Stomach (tissue), 8 donors: ENCODE measurements at regions not wholly inside any gene's neighbourhood (a gene's known extent, or its start where the extent isn't known, plus 50 kb on each side); places are given as distances from the start of the nearest gene placed in this dataset.

Experiments
- DNase-seq, 2 donors: peaks; one replicate each; pipeline versions ENCODE4 v3.0.0 to v3.0.0-alpha.2; 2013 to 2019
- H3K27ac ChIP-seq, 5 donors: fragments of 200-600 bp in 4 of 5; sonication (generic) in 4 of 5; one replicate each; pipeline ENCODE4 v1.5.1; 2013 to 2019; ENCODE audit warnings: mild to moderate bottlenecking in 1 of 5, moderate library complexity in 1 of 5
- H3K27me3 ChIP-seq, 3 donors: fragments of 200-600 bp; sonication (generic); one replicate each; pipeline ENCODE4 v1.5.1; 2017 to 2019; ENCODE audit warnings: mixed run types in 1 of 3
- H3K36me3 ChIP-seq, 4 donors: fragments of 200-600 bp; sonication (generic); 1 replicate in 3 of 4; 2 replicates in 1 of 4; pipeline ENCODE4 v1.5.1; 2016 to 2019
- H3K4me1 ChIP-seq, 4 donors: fragments of 200-600 bp; sonication (generic); one replicate each; pipeline ENCODE4 v1.5.1; 2016 to 2019
- H3K4me3 ChIP-seq, 4 donors: fragments of 200-600 bp; sonication (generic) in 3 of 4; one replicate each; pipeline ENCODE4 v1.5.1; 2016 to 2019; ENCODE audit warnings: mild to moderate bottlenecking in 1 of 4
- H3K9me3 ChIP-seq, 4 donors: fragments of 200-600 bp; sonication (generic); one replicate each; pipeline ENCODE4 v1.5.1; 2016 to 2019
- CTCF ChIP-seq, 7 experiments: fragments of 450-650 bp in 4 of 7; fragments of 200-600 bp in 3 of 7; sonication (generic) in 3 of 7; IDR thresholded peaks; one replicate each; pipeline ENCODE4 v1.5.1; 2016 to 2019; ENCODE audit warnings: antibody characterized with exemption in 7 of 7, control low read depth in 2 of 7, mild to moderate bottlenecking in 1 of 7
- EP300 ChIP-seq: sonication (generic); formaldehyde crosslinking; IDR thresholded peaks from one replicate; pipeline ENCODE4 v1.6.1; 2017; ENCODE audit warnings: antibody characterized with exemption
- POLR2A ChIP-seq, 4 donors: fragments of 450-650 bp; IDR thresholded peaks; one replicate each; pipeline ENCODE4 v1.6.1; 2016; ENCODE audit warnings: antibody characterized with exemption in 4 of 4, control low read depth in 2 of 4, mild to moderate bottlenecking in 1 of 4, moderate library complexity in 1 of 4
- POLR2AphosphoS5 ChIP-seq, 3 donors: sonication (generic); formaldehyde crosslinking; IDR thresholded peaks; one replicate each; pipeline ENCODE4 v1.6.1; 2016; ENCODE audit warnings: antibody characterized with exemption in 3 of 3
- WGBS, 5 donors: extraction: QIAGEN DNeasy Blood & Tissue Kit in 3 of 5; methylation state at CpG; one replicate each; pipeline versions ENCODE4 v1.1.5 to v1.1.7; 2013 to 2018; 5-methylcytosine and 5-hydroxymethylcytosine counted together
- intact Hi-C: fragments of 100-400 bp; cut with DNase I; formaldehyde crosslinking; loops from one replicate; pipeline ENCODE4 v1.15.1; 2023; ENCODE audit warnings: low total_unique reads
- donor health status: healthy with polysubstance abuse.
- donor health status: Bipolar disorder and iron deficiency.
- donor health status: healthy.

- TF ChIP-seq POLR2AphosphoS5 (IDR thresholded peaks at IDR 0.05) (no peak), CTCF (IDR thresholded peaks at IDR 0.05) (peak in 2 of 7 experiments; percentile 11 to 15)
- no peak overlapping the region for H3K27ac ChIP-seq
- 39 to 76% (median 67%) methylated on average over 6 of the region's 6 CpGs for WGBS, 5 donors
- no peak overlapping the region for H3K4me3 ChIP-seq
- H3K4me1 ChIP-seq = peaks cover 0 to 10% (median 0%) of the 10 kb centered on the region in 4 donors
- intact Hi-C loops = no loop called here
- H3K36me3 ChIP-seq = no peaks in the 10 kb centered on the region
- H3K27me3 ChIP-seq = no peaks in the 10 kb centered on the region
- DNase-seq = peak in 1 of 2 donors; percentile 46
- no peaks in the 10 kb centered on the region for H3K9me3 ChIP-seq
Measured at GRCh38 chrX:42678133-42678532, 99.8 kb downstream of the PPP1R2C start.

DNA sequence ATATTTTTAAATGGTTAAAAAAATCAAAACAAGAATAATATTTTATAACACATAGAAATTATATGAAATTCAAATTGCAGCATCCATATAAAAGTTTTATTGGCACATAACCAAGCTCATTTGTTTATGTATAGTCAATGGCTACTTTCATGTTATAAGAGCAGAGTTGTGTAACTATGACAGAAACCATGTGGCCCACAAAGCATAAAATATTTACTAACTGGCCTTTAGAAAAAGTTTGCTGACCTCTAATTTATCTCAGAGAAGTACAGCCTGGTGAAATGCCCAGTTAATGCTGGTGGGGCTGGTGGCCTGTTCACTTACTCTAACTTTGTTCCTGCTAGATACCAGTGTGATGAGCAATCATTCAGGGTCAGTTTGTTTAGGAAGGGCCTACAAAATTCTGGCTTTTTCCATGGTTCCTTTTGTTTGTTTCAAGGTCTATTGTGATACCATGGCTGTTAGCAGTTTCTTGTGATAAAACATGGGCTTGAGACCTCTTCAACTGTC lies 104.6 kb downstream of the PPP1R2C start:
- DNase-seq = peak in 1 of 2 donors; percentile 28
- H3K4me3 ChIP-seq = no peak overlapping the region
- peaks cover 0 to 9% (median 1%) of the 10 kb centered on the region in 4 donors for H3K9me3 ChIP-seq
- intact Hi-C loops = no loop called here
- no peak for TF ChIP-seq POLR2A (IDR thresholded peaks at IDR 0.05)
- H3K27ac ChIP-seq = no peak overlapping the region
- no peaks in the 10 kb centered on the region for H3K4me1 ChIP-seq
- H3K27me3 ChIP-seq = no peaks in the 10 kb centered on the region
- H3K36me3 ChIP-seq = no peaks in the 10 kb centered on the region

- H3K9me3 ChIP-seq = peaks cover 0 to 1% (median 0%) of the 10 kb centered on the region in 4 donors
- no peaks in the 10 kb centered on the region for H3K27me3 ChIP-seq
- H3K27ac ChIP-seq = no peak overlapping the region
- no peaks in the 10 kb centered on the region for H3K4me1 ChIP-seq
- H3K36me3 ChIP-seq = no peaks in the 10 kb centered on the region
- no peak overlapping the region for H3K4me3 ChIP-seq
- TF ChIP-seq CTCF (IDR thresholded peaks at IDR 0.05) (no peak), POLR2AphosphoS5 (IDR thresholded peaks at IDR 0.05) (no peak), POLR2A (IDR thresholded peaks at IDR 0.05) (no peak)
- intact Hi-C loops = no loop called here
- no peak for DNase-seq
- 58 to 68% (median 60%) methylated on average over 3 of the region's 3 CpGs for WGBS, 5 donors
Measured at GRCh38 chrX:42664680-42665079, 113.3 kb downstream of the PPP1R2C start.

- TF ChIP-seq CTCF (IDR thresholded peaks at IDR 0.05) = no peak
- TF ChIP-seq POLR2A (IDR thresholded peaks at IDR 0.05) = no peak
- TF ChIP-seq EP300 = no peak
- Histone ChIP-seq H3K27ac (no peak overlapping the region), H3K4me1 (no peaks in the 10 kb centered on the region), H3K36me3 (no peaks in the 10 kb centered on the region), H3K4me3 (no peak overlapping the region), H3K9me3 (no peaks in the 10 kb centered on the region), H3K27me3 (no peaks in the 10 kb centered on the region)
- DNase-seq = no peak
- intact Hi-C loops = no loop called here
Measured at GRCh38 chrX:42628471-42628870, 149.5 kb downstream of the PPP1R2C start.

- no peaks in the 10 kb centered on the region for H3K4me1 ChIP-seq
- no peak overlapping the region for H3K27ac ChIP-seq
- intact Hi-C loops = no loop called here
- 65 to 91% (median 76%) methylated on average over 3 of the region's 3 CpGs for WGBS, 5 donors
- TF ChIP-seq POLR2A (IDR thresholded peaks at IDR 0.05) = no peak
- no peak for TF ChIP-seq EP300
- no peak for TF ChIP-seq CTCF (IDR thresholded peaks at IDR 0.05)
- TF ChIP-seq POLR2AphosphoS5 (IDR thresholded peaks at IDR 0.05) = no peak
- H3K36me3 ChIP-seq = no peaks in the 10 kb centered on the region
- H3K27me3 ChIP-seq = no peaks in the 10 kb centered on the region
- DNase-seq = no peak
- no peak overlapping the region for H3K4me3 ChIP-seq
- H3K9me3 ChIP-seq = no peaks in the 10 kb centered on the region
Measured at GRCh38 chrX:42627891-42628290, 150.1 kb downstream of the PPP1R2C start.
